ENCODE measurements at regions not wholly inside any gene's neighbourhood (a gene's known extent, or its start where the extent isn't known, plus 50 kb on each side); places are given as distances from the start of the nearest gene placed in this dataset.

GRCh38 chr9:91092214-91092613 is 269.5 kb downstream of the AUH start:
- H3K79me2 ChIP-seq (ENCODE audit: control insufficient read depth, insufficient read depth, low read length), result no peaks in the 10 kb centered on the region
- TF ChIP-seq EZH2 (IDR thresholded peaks at IDR 0.05; ENCODE audit: borderline replicate concordance, low read depth, low read length, severe bottlenecking), result no peak
- TF ChIP-seq CTCF (IDR thresholded peaks at IDR 0.05; ENCODE audit: extremely low read depth in 1 of 2, insufficient read depth in 1 of 2, low read depth in 1 of 2, low read length in 2 of 2), result no peak
- TF ChIP-seq JUN (IDR thresholded peaks at IDR 0.05; ENCODE audit: borderline replicate concordance, insufficient read depth, insufficient read length, low read depth), result no peak
- TF ChIP-seq POLR2A (IDR thresholded peaks at IDR 0.05; ENCODE audit: low read depth, low read length), result no peak
- no peak for TF ChIP-seq POLR2AphosphoS5 (IDR thresholded peaks at IDR 0.05; ENCODE audit: insufficient read depth, low read depth, low read length)
- TF ChIP-seq GATA2 (IDR thresholded peaks at IDR 0.05; ENCODE audit: insufficient read depth, insufficient read length, low read depth, low read length), result no peak
- no peak for TF ChIP-seq MYC (IDR thresholded peaks at IDR 0.05; ENCODE audit: low read depth, low read length)
- TF ChIP-seq MAX (IDR thresholded peaks at IDR 0.05; ENCODE audit: insufficient read depth, insufficient read length), result no peak
- no peak for TF ChIP-seq FOS (IDR thresholded peaks at IDR 0.05; ENCODE audit: borderline replicate concordance, insufficient read depth, low read length)
- no peak for DNase-seq (ENCODE audit: low read depth, low spot score)
- H3K4me2 ChIP-seq (ENCODE audit: insufficient read depth, low read length), result no peak overlapping the region
- peaks cover 0 to 5% of the 10 kb centered on the region in 2 experiments for H3K27me3 ChIP-seq (ENCODE audit: control insufficient read depth in 2 of 2, insufficient read depth in 2 of 2, low read length in 2 of 2)
- H3K9ac ChIP-seq (replicated peaks; ENCODE audit: extremely low read depth, insufficient read depth, low read length), result no peak overlapping the region
- BruUV-seq (replicated peaks), result no TSS peak
- H2AFZ ChIP-seq (ENCODE audit: low read depth, low read length), result no peak overlapping the region
- H3K9me3 ChIP-seq (replicated peaks; ENCODE audit: control insufficient read depth, insufficient read depth, low read length), result no peaks in the 10 kb centered on the region
- H3K4me1 ChIP-seq (ENCODE audit: control insufficient read depth, extremely low read depth, insufficient read depth, low read length), result no peaks in the 10 kb centered on the region
- no peaks in the 10 kb centered on the region for H4K20me1 ChIP-seq (replicated peaks; ENCODE audit: control insufficient read depth, extremely low read depth, insufficient read depth, low read length)
- H3K4me3 ChIP-seq (replicated peaks in 1 of 3; ENCODE audit: insufficient read depth in 1 of 3, low read depth in 1 of 3, low read length in 3 of 3), result no peak overlapping the region
- no peaks in the 10 kb centered on the region for H3K9me1 ChIP-seq (replicated peaks; ENCODE audit: control insufficient read depth, extremely low read depth, insufficient read depth, low read length)
- ChIA-PET CTCF (interaction anchor here (1.2 kb wide), 1 partner anchor 341 kb away, joined by 3 read pairs; no protein-coding TSS in a partner anchor), POLR2A (no interaction called here)
- H3K27ac ChIP-seq (ENCODE audit: insufficient read depth, low read depth, low read length), result no peak overlapping the region
- no peak for FAIRE-seq
- dilution Hi-C loops (cut with MboI; ENCODE audit: extremely low pct_ligation_motif_present, low sequenced_read_pairs), result no loop called here
- intact Hi-C loops (cut with micrococcal nuclease), result no loop called here
- H3K36me3 ChIP-seq (ENCODE audit: control insufficient read depth in 2 of 2, extremely low read depth in 1 of 2, insufficient read depth in 2 of 2, low read length in 2 of 2), result no peaks in the 10 kb centered on the region
